ENCODE measurements at regions not wholly inside any gene's neighbourhood (a gene's known extent, or its start where the extent isn't known, plus 50 kb on each side); places are given as distances from the start of the nearest gene placed in this dataset.
"Not testable (repeated sequence)": the region's sequence is repeated elsewhere in the genome, so short reads cannot be mapped to it uniquely, and the experiment has no call there.

GRCh38 chrX:12076046-12076445, 62.2 kb upstream of the FRMPD4 start:
- H3K4me3 ChIP-seq (ENCODE audit: low read depth, low read length): no peak overlapping the region
- no peak for TF ChIP-seq CTCF (IDR thresholded peaks at IDR 0.05; ENCODE audit: borderline replicate concordance, insufficient read depth, low read depth, low read length)

GRCh38 chrX:12080265-12080664, 58.0 kb upstream of the FRMPD4 start:
- peak; percentile 44; the same call in 1 of the 2 replicates for TF ChIP-seq CTCF (IDR thresholded peaks at IDR 0.05; ENCODE audit: borderline replicate concordance, insufficient read depth, low read depth, low read length)
- H3K4me3 ChIP-seq (ENCODE audit: low read depth, low read length): no peak overlapping the region

GRCh38 chrX:12082959-12083358, 55.3 kb upstream of the FRMPD4 start:
- not testable (repeated sequence) for H3K4me3 ChIP-seq (ENCODE audit: low read depth, low read length)

Measured in GM12875 (cell line).